H1 (cell line): ENCODE measurements at regions not wholly inside any gene's neighbourhood (a gene's known extent, or its start where the extent isn't known, plus 50 kb on each side); places are given as distances from the start of the nearest gene placed in this dataset.

Experiments used
- CTCF ChIA-PET: fragments of 300-600 bp; sonication (Branson Sonifier 250); formaldehyde crosslinking; loops from one replicate; lab custom pipeline; 2021; ENCODE audit not compliant: partially characterized antibody; lab: Charles Lee
- POLR2A ChIA-PET: fragments of 300-600 bp; sonication (Branson Sonifier 250); formaldehyde crosslinking; loops from one replicate; lab custom pipeline; 2021; ENCODE audit warnings: inconsistent platforms; ENCODE audit not compliant: partially characterized antibody; lab: Charles Lee
- DNase-seq, 2 experiments: peaks; one replicate each; pipeline versions ENCODE4 v3.0.0 to v3.0.0-alpha.2; 2010 to 2022; ENCODE audit warnings: low spot score in 2 of 2, low read depth in 1 of 2, mixed read lengths in 1 of 2
- FAIRE-seq: peaks from 2 replicates; lab custom pipeline; 2011; peaks lifted over from hg19 to GRCh38; lab: Jason Lieb, UNC
- H2AFZ ChIP-seq: 2 replicates; pipeline ENCODE4 v1.8.1; 2012; ENCODE audit warnings: low read length, inconsistent platforms
- H2AK5ac ChIP-seq: 2 replicates; pipeline ENCODE4 v1.6.1; 2013; ENCODE audit warnings: low read depth, low read length
- H2BK120ac ChIP-seq: replicated peaks from 2 replicates; pipeline ENCODE3; 2013; ENCODE audit warnings: low read depth, low read length, inconsistent platforms
- H2BK12ac ChIP-seq: 2 replicates; pipeline ENCODE4 v1.6.1; 2013; ENCODE audit warnings: low read depth, low read length
- H2BK15ac ChIP-seq: 2 replicates; pipeline ENCODE4 v1.6.1; 2013; ENCODE audit warnings: low read length
- H2BK20ac ChIP-seq: 2 replicates; pipeline ENCODE4 v1.6.1; 2013; ENCODE audit warnings: low read length
- H2BK5ac ChIP-seq: 2 replicates; pipeline ENCODE4 v1.6.1; 2013; ENCODE audit warnings: low read depth, low read length
- H3K14ac ChIP-seq: 2 replicates; pipeline ENCODE4 v1.6.1; 2013; ENCODE audit warnings: inconsistent platforms; ENCODE audit not compliant: insufficient read length
- H3K18ac ChIP-seq: 2 replicates; pipeline ENCODE4 v1.6.1; 2013; ENCODE audit warnings: low read length; ENCODE audit errors: extremely low read depth
- H3K23ac ChIP-seq: 2 replicates; pipeline ENCODE4 v1.6.1; 2013; ENCODE audit warnings: inconsistent platforms; ENCODE audit not compliant: insufficient read length
- H3K23me2 ChIP-seq: 2 replicates; pipeline ENCODE4 v1.6.1; 2013; ENCODE audit warnings: low read depth, low read length
- H3K27ac ChIP-seq: 2 replicates; pipeline ENCODE4 v1.6.1; 2011; ENCODE audit warnings: low read depth, low read length, inconsistent platforms
- H3K27me3 ChIP-seq, 4 experiments: replicated peaks in 1 of 4; 1 replicate in 1 of 4; 2 replicates in 3 of 4; pipeline versions ENCODE4 v1.6.1 to v1.8.1; 2011 to 2013; ENCODE audit warnings: low read length in 3 of 4, mild to moderate bottlenecking in 3 of 4, inconsistent platforms in 2 of 4, mixed read lengths in 2 of 4, moderate library complexity in 1 of 4; ENCODE audit not compliant: control insufficient read depth in 3 of 4, insufficient read depth in 3 of 4; ENCODE audit errors: extremely low read depth in 1 of 4
- H3K36me3 ChIP-seq, 4 experiments: 2 replicates each; pipeline versions ENCODE4 v1.6.1 to v1.8.1; 2011 to 2013; ENCODE audit warnings: mild to moderate bottlenecking in 4 of 4, low read length in 3 of 4, moderate library complexity in 2 of 4, control low read depth in 1 of 4, inconsistent platforms in 1 of 4; ENCODE audit not compliant: insufficient read depth in 4 of 4, control insufficient read depth in 2 of 4
- H3K4ac ChIP-seq: replicated peaks from 2 replicates; pipeline ENCODE3; 2013; ENCODE audit warnings: low read length, low read depth, mixed read lengths, inconsistent platforms; ENCODE audit not compliant: insufficient read length
- H3K4me1 ChIP-seq, 4 experiments: replicated peaks in 1 of 4; 1 replicate in 1 of 4; 2 replicates in 3 of 4; pipeline versions ENCODE4 v1.6.1 to v1.8.1; 2011 to 2013; ENCODE audit warnings: low read length in 3 of 4, inconsistent platforms in 2 of 4, mixed read lengths in 1 of 4; ENCODE audit not compliant: insufficient read depth in 4 of 4, control insufficient read depth in 3 of 4
- H3K4me2 ChIP-seq, 2 experiments: 2 replicates each; pipeline versions ENCODE4 v1.6.1 to v1.8.1; 2011 to 2013; ENCODE audit warnings: low read depth in 2 of 2, low read length in 2 of 2, control low read depth in 1 of 2, inconsistent platforms in 1 of 2, mild to moderate bottlenecking in 1 of 2; ENCODE audit not compliant: insufficient read depth in 1 of 2
- H3K4me3 ChIP-seq, 4 experiments: fragments of 200-600, 300-600 bp in 1 of 4; sonication (generic), shearing (Covaris generic), sonication (Bioruptor Twin) in 1 of 4; 2 replicates each; pipeline versions ENCODE4 v1.5.1 to v1.8.1; 2011 to 2016; ENCODE audit warnings: low read length in 4 of 4, low read depth in 3 of 4, control low read depth in 2 of 4, inconsistent platforms in 2 of 4, mild to moderate bottlenecking in 2 of 4, mixed read lengths in 1 of 4, moderate library complexity in 1 of 4; ENCODE audit not compliant: insufficient read depth in 2 of 4; ENCODE audit errors: extremely low read depth in 1 of 4
- H3K56ac ChIP-seq: replicated peaks from 2 replicates; pipeline ENCODE3; 2013; ENCODE audit warnings: low read depth, mild to moderate bottlenecking, mixed read lengths, low read length, inconsistent platforms; ENCODE audit not compliant: insufficient read length
- H3K79me1 ChIP-seq: 2 replicates; pipeline ENCODE4 v1.6.1; 2013; ENCODE audit warnings: low read depth, low read length, control low read depth
- H3K79me2 ChIP-seq, 2 experiments: 2 replicates each; pipeline versions ENCODE4 v1.6.1 to v1.8.1; 2012 to 2013; ENCODE audit warnings: low read length in 2 of 2, mild to moderate bottlenecking in 2 of 2, inconsistent platforms in 1 of 2; ENCODE audit not compliant: insufficient read depth in 2 of 2, control insufficient read depth in 1 of 2
- H3K9ac ChIP-seq, 4 experiments: replicated peaks in 1 of 4; 1 replicate in 1 of 4; 2 replicates in 3 of 4; pipeline versions ENCODE4 v1.6.1 to v1.8.1; 2011 to 2013; ENCODE audit warnings: low read depth in 3 of 4, low read length in 3 of 4, control low read depth in 2 of 4, mild to moderate bottlenecking in 2 of 4, moderate library complexity in 2 of 4, inconsistent platforms in 1 of 4; ENCODE audit errors: extremely low read depth in 1 of 4
- H3K9me3 ChIP-seq, 2 experiments: 2 replicates each; pipeline versions ENCODE4 v1.6.1 to v1.8.1; 2012 to 2013; ENCODE audit warnings: mild to moderate bottlenecking in 2 of 2, moderate library complexity in 2 of 2, control low read depth in 1 of 2, inconsistent platforms in 1 of 2, low read depth in 1 of 2, low read length in 1 of 2, mixed read lengths in 1 of 2; ENCODE audit not compliant: insufficient read depth in 2 of 2
- H4K20me1 ChIP-seq, 2 experiments: replicated peaks in 1 of 2; 2 replicates each; pipeline versions ENCODE3 to v1.8.1; 2011 to 2013; ENCODE audit warnings: inconsistent platforms in 2 of 2, low read length in 2 of 2, mild to moderate bottlenecking in 1 of 2; ENCODE audit not compliant: insufficient read depth in 2 of 2, control insufficient read depth in 1 of 2
- H4K5ac ChIP-seq: 2 replicates; pipeline ENCODE4 v1.6.1; 2013; ENCODE audit warnings: low read length, low read depth, mixed read lengths, inconsistent platforms; ENCODE audit not compliant: insufficient read length
- H4K8ac ChIP-seq: 2 replicates; pipeline ENCODE4 v1.8.0; 2013; ENCODE audit warnings: mild to moderate bottlenecking, moderate library complexity, low read length, inconsistent platforms; ENCODE audit not compliant: insufficient read depth; ENCODE audit errors: extremely low read depth
- H4K91ac ChIP-seq: replicated peaks from 2 replicates; pipeline ENCODE3; 2013; ENCODE audit warnings: low read length, mixed read lengths, inconsistent platforms; ENCODE audit not compliant: insufficient read length
- BCL11A ChIP-seq, 2 experiments: IDR thresholded peaks; one replicate each; pipeline ENCODE4 v1.6.1; 2011; ENCODE audit warnings: low read depth in 2 of 2, low read length in 2 of 2, mild to moderate bottlenecking in 2 of 2
- CBX5 ChIP-seq: fragments of 300-800, 300-1000 bp; sonication (generic); IDR thresholded peaks from 2 replicates; pipeline ENCODE4 v1.7.1; 2016; ENCODE audit warnings: antibody characterized with exemption, low read length, low read depth
- CHD2 ChIP-seq: IDR thresholded peaks from 2 replicates; pipeline ENCODE4 v1.6.1; 2012; ENCODE audit warnings: low read length, improper control_type of control experiment
- CTCF ChIP-seq, 3 experiments: IDR thresholded peaks; 1 replicate in 2 of 3; 2 replicates in 1 of 3; pipeline versions ENCODE4 v1.5.1 to v1.6.1; 2011; ENCODE audit warnings: low read length in 3 of 3, mild to moderate bottlenecking in 3 of 3, inconsistent platforms in 2 of 3, low read depth in 1 of 3, moderate library complexity in 1 of 3; ENCODE audit not compliant: insufficient read depth in 1 of 3; ENCODE audit errors: control extremely low read depth in 1 of 3
- POU5F1 ChIP-seq: IDR thresholded peaks from 2 replicates; pipeline ENCODE4 v1.6.1; 2011; ENCODE audit warnings: low read depth, mild to moderate bottlenecking, low read length, moderate library complexity
- RAD21 ChIP-seq, 2 experiments: IDR thresholded peaks in 1 of 2; conservative IDR thresholded peaks in 1 of 2; 2 replicates each; pipeline ENCODE4 v1.6.1; 2011; ENCODE audit warnings: low read depth in 2 of 2, low read length in 2 of 2, improper control_type of control experiment in 1 of 2, inconsistent platforms in 1 of 2, mild to moderate bottlenecking in 1 of 2, moderate library complexity in 1 of 2
- SUZ12 ChIP-seq: fragments of 200-600 bp; sonication (generic); IDR thresholded peaks from 2 replicates; pipeline ENCODE4 v1.6.1; 2012; ENCODE audit warnings: mild to moderate bottlenecking, inconsistent platforms, low read length, moderate library complexity, mixed read lengths
- USF2 ChIP-seq: IDR thresholded peaks from 2 replicates; pipeline ENCODE4 v1.6.1; 2011; ENCODE audit warnings: low read length, improper control_type of control experiment
- WGBS, 2 experiments: shearing (Covaris generic) in 1 of 2; methylation state at CpG; one replicate each; pipeline versions ENCODE4 v1.1.6 to v1.1.7; 2013 to 2015; ENCODE audit warnings: low lambda C conversion rate in 2 of 2, mixed read lengths in 2 of 2, inconsistent platforms in 1 of 2, low coverage in 1 of 2, missing lambda C conversion rate in 1 of 2; ENCODE audit not compliant: insufficient replicate concordance in 2 of 2, insufficient coverage in 1 of 2, insufficient read length in 1 of 2; ENCODE audit errors: extremely low coverage in 1 of 2, missing lambda C conversion rate in 1 of 2; 5-methylcytosine and 5-hydroxymethylcytosine counted together

- no peak overlapping the region for H3K9ac ChIP-seq
- WGBS, 2 experiments: 29% methylated on average over 2 of the region's 2 CpGs; no CpG with 5 or more reads in 1 of the 2 experiments
- no peaks in the 10 kb centered on the region for H3K79me2 ChIP-seq
- no peaks in the 10 kb centered on the region for H3K27me3 ChIP-seq
- no peak overlapping the region for H3K23ac ChIP-seq
- POLR2A ChIA-PET: no interaction called here
- H3K4me1 ChIP-seq: no peaks in the 10 kb centered on the region
- CTCF ChIA-PET: interaction anchor here (0.6 to 3.3 kb wide), 23 partner anchors 9 to 1048 kb away, joined by 3 to 19 read pairs (median 4); partner anchors contain the start of gene DCN
- no peak overlapping the region for H3K56ac ChIP-seq
- H4K8ac ChIP-seq: no peak overlapping the region
- H3K4ac ChIP-seq: no peak overlapping the region
- H3K79me1 ChIP-seq: no peaks in the 10 kb centered on the region
- no peaks in the 10 kb centered on the region for H3K9me3 ChIP-seq
- H2BK5ac ChIP-seq: no peak overlapping the region
- no peaks in the 10 kb centered on the region for H4K20me1 ChIP-seq
- DNase-seq: peak in 1 of 2 experiments; percentile 68
- no peak overlapping the region for H3K14ac ChIP-seq
- H3K4me3 ChIP-seq: no peak overlapping the region
- no peaks in the 10 kb centered on the region for H3K36me3 ChIP-seq
- peak; percentile 48 for FAIRE-seq
- no peak overlapping the region for H2AK5ac ChIP-seq
- no peaks in the 10 kb centered on the region for H3K23me2 ChIP-seq
- no peak overlapping the region for H4K5ac ChIP-seq
- no peak overlapping the region for H2AFZ ChIP-seq
- no peak overlapping the region for H4K91ac ChIP-seq
- H3K4me2 ChIP-seq: no peak overlapping the region
- H2BK15ac ChIP-seq: no peak overlapping the region
- H2BK20ac ChIP-seq: no peak overlapping the region
- no peak overlapping the region for H2BK120ac ChIP-seq
- H3K27ac ChIP-seq: no peak overlapping the region
- no peak overlapping the region for H2BK12ac ChIP-seq
- H3K18ac ChIP-seq: no peak overlapping the region
- TF ChIP-seq BCL11A (IDR thresholded peaks at IDR 0.05; ENCODE audit: low read depth in 2 of 2, low read length in 2 of 2) (no peak), SUZ12 (no peak), USF2 (no peak), CTCF (IDR thresholded peaks at IDR 0.05; ENCODE audit: control extremely low read depth in 1 of 3, insufficient read depth in 1 of 3, low read depth in 1 of 3, low read length in 3 of 3) (peak in 2 of 3 experiments; percentile 55 to 61; a peak in 3 of 4 replicates), RAD21 (IDR thresholded peaks at IDR 0.05 in 1 of 2, conservative IDR thresholded peaks at IDR 0.05 in 1 of 2; ENCODE audit: low read depth in 2 of 2, low read length in 2 of 2) (peak; percentile 76 to 79), CHD2 (no peak), CBX5 (no peak), POU5F1 (no peak)
These were observed 143.7 kb upstream of the DCN start for GRCh38 chr12:91326058-91327027.
